ENCODE measurements at regions not wholly inside any gene's neighbourhood (a gene's known extent, or its start where the extent isn't known, plus 50 kb on each side); places are given as distances from the start of the nearest gene placed in this dataset.
A peak's percentile ranks its signal among the peaks of the same experiment; 100 is the strongest.

DNA sequence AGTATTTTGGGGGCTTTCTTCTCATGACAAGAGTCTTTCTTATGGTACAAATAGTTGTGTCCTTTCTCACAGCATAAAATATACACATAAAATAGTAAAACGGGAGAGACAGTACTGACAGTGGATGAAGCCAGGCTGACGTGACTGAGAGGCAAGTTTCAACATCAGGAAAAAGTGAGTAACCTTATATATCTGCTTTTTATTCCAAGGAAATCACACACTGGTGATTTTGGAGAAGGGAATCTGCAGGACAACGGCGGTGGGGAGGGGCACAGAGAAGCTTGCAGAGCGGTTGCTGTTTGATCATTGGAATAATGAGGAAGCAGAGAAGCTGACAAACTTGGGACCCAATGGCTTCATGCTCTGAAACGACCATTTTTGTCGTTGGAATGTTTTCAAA lies 130.6 kb upstream of the ZNF236 start:
- peaks cover 1% of the 10 kb centered on the region for H3K4me1 Mint-ChIP-seq (ENCODE audit: unreplicated experiment)
- H3K36me3 Mint-ChIP-seq (ENCODE audit: unreplicated experiment), result no peaks in the 10 kb centered on the region
- no peak for DNase-seq (ENCODE audit: extremely low spot score, unreplicated experiment)
- H3K27ac Mint-ChIP-seq (ENCODE audit: unreplicated experiment), result no peak overlapping the region
- no peak overlapping the region for H3K4me3 Mint-ChIP-seq (ENCODE audit: unreplicated experiment)
- H3K27me3 Mint-ChIP-seq (ENCODE audit: unreplicated experiment), result peaks cover 50% of the 10 kb centered on the region
- TF ChIP-seq, protein P1, sequence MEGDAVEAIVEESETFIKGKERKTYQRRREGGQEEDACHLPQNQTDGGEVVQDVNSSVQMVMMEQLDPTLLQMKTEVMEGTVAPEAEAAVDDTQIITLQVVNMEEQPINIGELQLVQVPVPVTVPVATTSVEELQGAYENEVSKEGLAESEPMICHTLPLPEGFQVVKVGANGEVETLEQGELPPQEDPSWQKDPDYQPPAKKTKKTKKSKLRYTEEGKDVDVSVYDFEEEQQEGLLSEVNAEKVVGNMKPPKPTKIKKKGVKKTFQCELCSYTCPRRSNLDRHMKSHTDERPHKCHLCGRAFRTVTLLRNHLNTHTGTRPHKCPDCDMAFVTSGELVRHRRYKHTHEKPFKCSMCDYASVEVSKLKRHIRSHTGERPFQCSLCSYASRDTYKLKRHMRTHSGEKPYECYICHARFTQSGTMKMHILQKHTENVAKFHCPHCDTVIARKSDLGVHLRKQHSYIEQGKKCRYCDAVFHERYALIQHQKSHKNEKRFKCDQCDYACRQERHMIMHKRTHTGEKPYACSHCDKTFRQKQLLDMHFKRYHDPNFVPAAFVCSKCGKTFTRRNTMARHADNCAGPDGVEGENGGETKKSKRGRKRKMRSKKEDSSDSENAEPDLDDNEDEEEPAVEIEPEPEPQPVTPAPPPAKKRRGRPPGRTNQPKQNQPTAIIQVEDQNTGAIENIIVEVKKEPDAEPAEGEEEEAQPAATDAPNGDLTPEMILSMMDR (IDR thresholded peaks at IDR 0.05), result no peak
- no peaks in the 10 kb centered on the region for H3K9me3 Mint-ChIP-seq (ENCODE audit: unreplicated experiment)

DNA sequence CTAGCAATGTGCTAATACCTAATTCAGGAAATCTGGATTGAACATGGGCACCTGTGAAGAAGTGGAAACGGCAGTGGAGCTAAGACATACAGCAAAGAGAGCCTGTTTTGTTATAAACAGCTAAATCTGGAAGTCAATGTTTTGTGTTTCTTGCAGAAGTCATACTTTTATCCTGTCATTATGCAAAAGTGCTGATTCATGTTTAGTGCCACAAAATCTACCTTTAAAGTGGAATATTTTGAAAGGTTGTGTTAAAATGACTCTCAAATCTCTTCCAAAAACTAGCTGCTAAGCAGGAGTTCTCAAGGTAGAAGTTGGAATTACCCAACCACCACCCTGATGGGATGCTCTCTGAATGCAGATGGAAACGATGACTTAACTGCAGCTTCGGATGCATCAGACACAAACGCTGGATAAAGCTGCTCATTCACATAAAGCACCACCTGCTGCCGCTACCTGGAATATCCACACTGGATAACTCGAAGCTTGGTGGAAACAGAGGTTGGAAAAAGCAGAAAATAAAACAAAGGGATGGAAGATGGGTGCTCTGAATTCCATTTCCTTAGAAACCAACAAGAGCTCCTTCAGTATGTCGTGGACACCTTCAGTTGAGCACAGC lies 132.6 kb upstream of the ZNF236 start:
- H3K9me3 Mint-ChIP-seq (ENCODE audit: unreplicated experiment), result no peaks in the 10 kb centered on the region
- no peaks in the 10 kb centered on the region for H3K36me3 Mint-ChIP-seq (ENCODE audit: unreplicated experiment)
- TF ChIP-seq, protein P1 (IDR thresholded peaks at IDR 0.05), result no peak
- no peak overlapping the region for H3K27ac Mint-ChIP-seq (ENCODE audit: unreplicated experiment)
- DNase-seq (ENCODE audit: extremely low spot score, unreplicated experiment), result no peak
- peaks cover 4% of the 10 kb centered on the region for H3K4me1 Mint-ChIP-seq (ENCODE audit: unreplicated experiment)
- H3K27me3 Mint-ChIP-seq (ENCODE audit: unreplicated experiment), result peaks cover 53% of the 10 kb centered on the region
- H3K4me3 Mint-ChIP-seq (ENCODE audit: unreplicated experiment), result no peak overlapping the region

DNA sequence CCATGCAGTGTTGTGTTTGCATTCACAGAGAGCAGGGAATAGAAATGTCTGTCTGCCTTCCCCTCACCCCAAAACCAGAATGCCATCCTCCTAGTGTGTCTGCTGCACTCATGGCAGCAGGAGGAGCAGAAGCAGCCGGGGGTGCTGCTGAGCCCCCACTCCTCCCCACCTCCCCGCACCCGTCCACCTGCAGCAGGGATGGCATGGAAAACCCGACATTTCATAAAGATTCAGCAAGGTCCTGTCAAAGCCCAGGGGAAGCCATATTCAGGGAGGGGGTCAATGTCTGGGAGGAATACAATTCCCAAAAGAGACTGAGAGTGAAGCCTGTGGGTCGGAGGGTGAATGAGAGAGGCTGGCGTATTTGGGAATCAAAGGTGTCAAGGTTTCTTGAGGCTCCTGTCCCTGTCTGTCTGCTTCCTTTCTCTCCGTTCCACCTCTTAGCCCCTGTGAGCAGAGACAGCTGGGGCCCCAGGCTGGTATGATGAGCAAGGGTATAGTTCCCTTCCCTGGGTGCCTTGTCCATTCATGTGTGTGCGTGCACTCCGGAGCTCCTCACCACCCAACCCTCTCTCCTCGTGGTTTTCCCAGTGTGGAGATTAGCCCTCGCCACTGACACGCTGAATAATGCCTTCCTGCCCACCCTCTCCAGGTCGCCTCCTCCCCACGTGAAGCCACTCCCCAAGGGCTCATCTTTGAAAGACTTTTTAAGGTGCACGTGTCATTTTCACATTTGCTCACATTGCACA lies 133.5 kb upstream of the ZNF236 start:
- DNase-seq (ENCODE audit: extremely low spot score, unreplicated experiment), result no peak
- Mint-ChIP-seq H3K4me1 (ENCODE audit: unreplicated experiment) (peaks cover 4% of the 10 kb centered on the region), H3K27me3 (ENCODE audit: unreplicated experiment) (peaks cover 53% of the 10 kb centered on the region), H3K36me3 (ENCODE audit: unreplicated experiment) (no peaks in the 10 kb centered on the region), H3K9me3 (ENCODE audit: unreplicated experiment) (no peaks in the 10 kb centered on the region), H3K4me3 (ENCODE audit: unreplicated experiment) (no peak overlapping the region), H3K27ac (ENCODE audit: unreplicated experiment) (no peak overlapping the region)
- TF ChIP-seq, protein P1 (IDR thresholded peaks at IDR 0.05), result no peak

DNA sequence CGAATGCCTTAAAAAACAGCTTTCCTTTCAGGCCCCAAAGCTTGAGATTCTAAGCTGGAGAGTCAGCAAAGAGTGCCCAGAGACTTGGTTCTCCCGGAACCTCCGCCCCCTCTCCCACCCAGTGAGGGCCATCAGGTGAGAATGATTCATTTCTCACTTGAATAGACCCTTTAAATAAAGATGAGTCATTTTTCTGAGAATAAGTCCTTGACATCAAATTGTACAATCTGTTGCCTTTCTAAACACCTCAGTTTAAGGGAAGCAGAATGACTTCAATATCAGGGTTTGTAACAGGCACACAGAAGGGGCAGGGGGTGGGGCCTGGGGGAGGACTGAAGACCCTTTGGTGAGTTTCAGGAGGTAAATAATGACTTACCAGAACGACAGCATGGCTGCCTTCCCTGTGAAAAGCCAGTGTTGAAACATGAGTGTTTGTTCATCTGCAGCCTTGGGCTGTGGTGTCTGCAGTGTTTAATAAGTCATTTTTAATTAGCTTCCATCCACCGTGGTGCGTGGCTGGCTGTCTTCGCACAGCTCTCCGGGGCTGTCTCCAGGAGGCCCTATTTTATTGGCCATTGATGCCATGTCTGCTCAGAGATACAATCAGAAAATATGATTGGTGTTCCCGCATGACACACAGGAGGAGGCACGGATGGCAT lies 134.9 kb upstream of the ZNF236 start:
- Mint-ChIP-seq H3K27me3 (ENCODE audit: unreplicated experiment) (peaks cover 44% of the 10 kb centered on the region), H3K4me1 (ENCODE audit: unreplicated experiment) (peaks cover 4% of the 10 kb centered on the region), H3K36me3 (ENCODE audit: unreplicated experiment) (no peaks in the 10 kb centered on the region), H3K27ac (ENCODE audit: unreplicated experiment) (no peak overlapping the region), H3K4me3 (ENCODE audit: unreplicated experiment) (no peak overlapping the region), H3K9me3 (ENCODE audit: unreplicated experiment) (no peaks in the 10 kb centered on the region)
- TF ChIP-seq, protein P1 (IDR thresholded peaks at IDR 0.05), result no peak
- DNase-seq (ENCODE audit: extremely low spot score, unreplicated experiment), result no peak

DNA sequence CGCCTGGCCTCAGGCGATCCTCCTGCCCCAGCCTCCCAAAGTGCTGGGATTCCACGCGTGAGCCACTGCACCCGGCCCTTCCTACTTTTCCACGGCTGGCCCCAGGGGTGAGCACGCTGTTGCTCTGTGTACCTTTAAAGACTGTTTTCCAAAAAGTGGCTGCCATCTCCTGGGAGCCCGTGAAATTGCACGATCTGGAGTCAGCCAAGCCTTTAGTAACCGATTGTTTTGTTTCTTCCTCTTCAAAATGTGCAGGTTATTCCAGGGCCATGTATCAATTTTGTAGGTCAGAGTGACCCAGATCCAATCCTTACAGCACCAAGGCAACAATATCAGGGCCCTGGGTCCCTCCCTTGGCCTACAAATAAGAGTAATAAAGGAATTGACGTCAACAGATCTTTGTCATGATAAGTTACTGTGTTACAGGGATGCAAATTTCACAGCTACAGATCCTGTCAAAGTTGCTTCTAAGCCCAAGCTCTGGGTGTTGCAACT lies 135.6 kb upstream of the ZNF236 start:
- Mint-ChIP-seq H3K27me3 (ENCODE audit: unreplicated experiment) (peaks cover 45% of the 10 kb centered on the region), H3K9me3 (ENCODE audit: unreplicated experiment) (no peaks in the 10 kb centered on the region), H3K36me3 (ENCODE audit: unreplicated experiment) (no peaks in the 10 kb centered on the region), H3K27ac (ENCODE audit: unreplicated experiment) (no peak overlapping the region), H3K4me1 (ENCODE audit: unreplicated experiment) (peaks cover 4% of the 10 kb centered on the region), H3K4me3 (ENCODE audit: unreplicated experiment) (no peak overlapping the region)
- DNase-seq (ENCODE audit: extremely low spot score, unreplicated experiment), result no peak
- TF ChIP-seq, protein P1 (IDR thresholded peaks at IDR 0.05), result peak; percentile 79

Data from osteocyte (in vitro differentiated cells).